ENCODE measurements at regions not wholly inside any gene's neighbourhood (a gene's known extent, or its start where the extent isn't known, plus 50 kb on each side); places are given as distances from the start of the nearest gene placed in this dataset.

GRCh38 chr11:91763331-91763730 lies 461.3 kb upstream of the FAT3 start:
- H3K4me1 Mint-ChIP-seq (ENCODE audit: unreplicated experiment) = peaks cover 12% of the 10 kb centered on the region
- TF ChIP-seq CTCF (conservative IDR thresholded peaks at IDR 0.05) = no peak
- peaks cover 4% of the 10 kb centered on the region for H3K36me3 Mint-ChIP-seq
- DNase-seq (ENCODE audit: extremely low spot score, unreplicated experiment) = no peak
- peaks cover 10% of the 10 kb centered on the region for H3K9me3 Mint-ChIP-seq
- no peak overlapping the region for H3K4me3 Mint-ChIP-seq
- no peak overlapping the region for H3K27ac Mint-ChIP-seq
- peaks cover 15% of the 10 kb centered on the region for H3K27me3 Mint-ChIP-seq

GRCh38 chr11:91761406-91762025 lies 463.1 kb upstream of the FAT3 start:
- Mint-ChIP-seq H3K4me3 (no peak overlapping the region), H3K27me3 (peaks cover 15% of the 10 kb centered on the region), H3K27ac (no peak overlapping the region), H3K9me3 (peaks cover 10% of the 10 kb centered on the region), H3K4me1 (ENCODE audit: unreplicated experiment) (peaks cover 12% of the 10 kb centered on the region), H3K36me3 (peaks cover 4% of the 10 kb centered on the region)
- TF ChIP-seq CTCF (conservative IDR thresholded peaks at IDR 0.05) = no peak
- DNase-seq (ENCODE audit: extremely low spot score, unreplicated experiment) = no peak

GRCh38 chr11:91756829-91757480 lies 467.7 kb upstream of the FAT3 start:
- Mint-ChIP-seq H3K36me3 (no peaks in the 10 kb centered on the region), H3K9me3 (peaks cover 5% of the 10 kb centered on the region), H3K27me3 (peaks cover 10% of the 10 kb centered on the region), H3K4me1 (ENCODE audit: unreplicated experiment) (peaks cover 7% of the 10 kb centered on the region), H3K4me3 (no peak overlapping the region), H3K27ac (no peak overlapping the region)
- DNase-seq (ENCODE audit: extremely low spot score, unreplicated experiment) = no peak
- no peak for TF ChIP-seq CTCF (conservative IDR thresholded peaks at IDR 0.05)

- Mint-ChIP-seq H3K4me1 (ENCODE audit: unreplicated experiment) (no peaks in the 10 kb centered on the region), H3K36me3 (no peaks in the 10 kb centered on the region), H3K27ac (no peak overlapping the region)
Observed at GRCh38 chr11:91755951-91756707, 468.5 kb upstream of the FAT3 start.

GRCh38 chr11:91755526-91755925 lies 469.1 kb upstream of the FAT3 start:
- DNase-seq (ENCODE audit: extremely low spot score, unreplicated experiment) = no peak
- H3K27ac Mint-ChIP-seq = no peak overlapping the region
- no peak overlapping the region for H3K4me3 Mint-ChIP-seq
- TF ChIP-seq CTCF (conservative IDR thresholded peaks at IDR 0.05) = no peak
- H3K27me3 Mint-ChIP-seq = peaks cover 4% of the 10 kb centered on the region
- no peaks in the 10 kb centered on the region for H3K4me1 Mint-ChIP-seq (ENCODE audit: unreplicated experiment)
- peaks cover under 1% of the 10 kb centered on the region for H3K9me3 Mint-ChIP-seq
- H3K36me3 Mint-ChIP-seq = no peaks in the 10 kb centered on the region

More at GRCh38 chr11:91755951-91756707, 468.5 kb upstream of the FAT3 start:
- TF ChIP-seq CTCF (conservative IDR thresholded peaks at IDR 0.05) = no peak
- DNase-seq (ENCODE audit: extremely low spot score, unreplicated experiment) = no peak
- Mint-ChIP-seq H3K4me3 (no peak overlapping the region), H3K9me3 (peaks cover 5% of the 10 kb centered on the region), H3K27me3 (peaks cover 10% of the 10 kb centered on the region)

All from type B pancreatic cell (in vitro differentiated cells).